ENCODE measurements at regions not wholly inside any gene's neighbourhood (a gene's known extent, or its start where the extent isn't known, plus 50 kb on each side); places are given as distances from the start of the nearest gene placed in this dataset.
"Not testable (repeated sequence)": the region's sequence is repeated elsewhere in the genome, so short reads cannot be mapped to it uniquely, and the experiment has no call there.

DNA sequence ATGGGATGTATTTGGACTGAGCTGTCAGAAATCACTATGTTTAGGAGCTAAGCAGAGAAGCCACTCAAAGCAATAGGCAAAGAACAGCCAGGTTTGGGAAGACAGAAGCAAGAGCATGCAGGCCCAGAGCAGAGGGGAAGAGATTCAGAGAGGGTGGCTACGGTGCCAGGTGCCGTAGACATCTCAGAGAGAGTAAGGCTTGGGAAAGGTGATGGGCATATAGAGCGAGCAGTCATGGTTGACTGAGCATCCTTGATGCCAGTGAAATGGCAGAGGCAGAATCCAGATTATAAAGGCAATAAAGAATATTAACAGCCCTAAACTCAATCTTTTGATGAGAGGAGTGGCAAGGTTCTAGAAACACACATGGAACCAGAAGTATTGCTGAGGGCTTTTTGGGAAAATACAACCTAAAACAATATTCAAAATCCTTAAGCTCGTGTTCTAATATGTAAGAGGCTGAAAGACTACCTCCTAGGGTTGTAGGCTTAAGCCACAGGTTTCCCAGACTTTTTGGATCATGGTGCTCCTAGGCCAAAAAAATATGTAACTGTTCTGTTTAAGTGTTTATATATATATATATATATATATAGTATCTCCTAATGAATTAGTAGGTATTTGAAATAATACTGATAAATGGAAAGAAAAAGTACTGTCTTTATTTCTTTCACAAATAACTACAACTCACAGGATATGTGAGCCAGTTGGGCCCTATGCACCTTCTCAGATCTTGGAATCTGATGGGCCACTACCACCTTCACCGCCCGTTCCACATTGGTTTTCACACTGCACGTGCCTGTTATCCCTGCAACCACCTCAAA is 113.3 kb downstream of the MYCN start:
- TF ChIP-seq, protein P1, sequence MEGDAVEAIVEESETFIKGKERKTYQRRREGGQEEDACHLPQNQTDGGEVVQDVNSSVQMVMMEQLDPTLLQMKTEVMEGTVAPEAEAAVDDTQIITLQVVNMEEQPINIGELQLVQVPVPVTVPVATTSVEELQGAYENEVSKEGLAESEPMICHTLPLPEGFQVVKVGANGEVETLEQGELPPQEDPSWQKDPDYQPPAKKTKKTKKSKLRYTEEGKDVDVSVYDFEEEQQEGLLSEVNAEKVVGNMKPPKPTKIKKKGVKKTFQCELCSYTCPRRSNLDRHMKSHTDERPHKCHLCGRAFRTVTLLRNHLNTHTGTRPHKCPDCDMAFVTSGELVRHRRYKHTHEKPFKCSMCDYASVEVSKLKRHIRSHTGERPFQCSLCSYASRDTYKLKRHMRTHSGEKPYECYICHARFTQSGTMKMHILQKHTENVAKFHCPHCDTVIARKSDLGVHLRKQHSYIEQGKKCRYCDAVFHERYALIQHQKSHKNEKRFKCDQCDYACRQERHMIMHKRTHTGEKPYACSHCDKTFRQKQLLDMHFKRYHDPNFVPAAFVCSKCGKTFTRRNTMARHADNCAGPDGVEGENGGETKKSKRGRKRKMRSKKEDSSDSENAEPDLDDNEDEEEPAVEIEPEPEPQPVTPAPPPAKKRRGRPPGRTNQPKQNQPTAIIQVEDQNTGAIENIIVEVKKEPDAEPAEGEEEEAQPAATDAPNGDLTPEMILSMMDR (conservative IDR thresholded peaks at IDR 0.05; ENCODE audit: control insufficient read depth, insufficient read depth, low read depth, low read length): no peak

DNA sequence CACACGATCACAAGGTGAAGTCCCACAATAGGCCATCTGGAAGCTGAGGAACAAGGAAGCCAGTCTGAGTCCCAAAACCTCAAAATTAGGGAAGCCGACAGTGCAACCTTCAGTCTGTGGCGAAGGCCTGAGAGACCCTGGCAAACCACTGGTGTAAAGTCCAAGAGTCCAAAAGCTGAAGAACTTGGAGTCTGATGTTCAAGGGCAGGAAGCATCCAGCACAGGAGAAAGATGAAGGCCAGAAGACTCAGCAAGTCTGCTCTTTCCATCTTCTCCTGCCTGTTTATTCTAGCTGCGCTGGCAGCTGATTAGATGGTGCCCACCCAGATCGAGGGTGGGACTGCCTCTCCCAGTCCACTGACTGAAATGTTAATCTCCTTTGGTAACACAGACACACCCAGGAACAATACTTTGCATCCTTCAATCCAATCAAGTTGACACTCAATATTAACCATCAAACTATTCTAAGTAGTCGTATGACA is 112.3 kb downstream of the MYCN start:
- H3K4me3 ChIP-seq (ENCODE audit: control insufficient read depth, low read depth, low read length); DNase-seq (ENCODE audit: low read depth): not testable (repeated sequence)

More for the DNA sequence above, 113.3 kb downstream of the MYCN start:
- DNase-seq (ENCODE audit: low read depth): no peak
- no peak overlapping the region for H3K4me3 ChIP-seq (ENCODE audit: control insufficient read depth, low read depth, low read length)

DNA sequence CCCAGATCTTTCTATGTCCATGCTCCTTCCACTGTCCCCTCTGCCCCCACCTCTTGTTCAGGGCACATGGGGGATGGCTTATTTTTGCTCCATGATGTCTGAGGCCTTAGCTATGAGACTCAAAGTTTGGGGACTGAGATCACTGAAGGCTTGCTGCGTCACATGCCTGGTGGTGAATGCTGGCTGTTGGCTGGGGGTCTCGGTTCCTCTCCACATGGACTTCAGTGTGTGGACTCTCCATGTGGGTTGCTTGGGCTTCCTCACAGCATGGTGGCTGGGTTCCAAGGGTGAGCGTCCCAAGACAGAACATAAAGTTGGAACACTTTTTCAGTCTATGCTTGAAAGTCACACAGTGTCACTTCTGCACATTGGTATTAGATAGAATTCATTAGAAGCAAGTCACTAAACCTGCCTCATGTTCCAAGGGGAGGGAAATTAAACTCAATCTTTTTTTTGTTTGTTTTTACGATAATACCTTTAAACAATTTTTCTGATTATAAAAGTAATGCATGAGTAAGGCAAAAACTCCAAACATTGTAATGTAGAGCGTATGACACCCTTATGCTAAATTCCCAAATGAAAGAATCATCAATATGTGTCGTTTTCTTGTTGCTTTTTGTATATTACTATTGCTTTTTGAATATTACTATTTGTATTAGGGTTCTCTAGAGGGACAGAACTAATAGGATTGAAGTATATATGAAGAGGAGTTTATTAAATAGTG is 111.7 kb downstream of the MYCN start:
- TF ChIP-seq, protein P1 (conservative IDR thresholded peaks at IDR 0.05; ENCODE audit: control insufficient read depth, insufficient read depth, low read depth, low read length): no peak
- H3K4me3 ChIP-seq (ENCODE audit: control insufficient read depth, low read depth, low read length): no peak overlapping the region
- DNase-seq (ENCODE audit: low read depth): no peak

DNA sequence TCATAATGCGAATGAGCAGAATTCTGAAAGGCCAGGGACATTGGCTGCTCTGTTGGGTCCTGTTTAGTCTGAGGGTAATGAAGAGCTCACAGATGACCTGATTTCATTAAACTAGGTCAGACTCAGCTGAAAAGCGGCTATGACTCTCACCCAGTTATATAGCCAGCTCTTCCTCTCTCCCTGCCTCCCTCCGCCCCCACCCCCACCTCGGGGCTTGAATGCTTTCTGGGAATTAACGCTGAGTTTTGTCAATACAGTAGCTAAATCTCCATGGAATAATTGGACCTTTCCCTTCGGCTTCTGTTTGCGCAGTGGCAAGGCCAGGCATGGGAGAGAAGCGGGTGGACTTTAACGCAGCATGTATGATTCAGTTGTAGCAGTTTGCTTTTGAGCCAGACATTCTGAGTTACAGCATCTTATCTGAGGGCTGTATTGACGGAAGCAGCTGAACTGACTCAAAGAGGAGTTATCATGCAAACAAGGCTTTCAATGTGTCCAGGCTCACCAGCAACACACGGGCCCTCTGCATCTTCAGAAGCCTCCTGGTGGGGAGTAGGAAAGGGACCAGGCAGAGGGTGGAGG is 110.6 kb downstream of the MYCN start:
- no peak overlapping the region for H3K4me3 ChIP-seq (ENCODE audit: control insufficient read depth, low read depth, low read length)
- DNase-seq (ENCODE audit: low read depth): no peak
- TF ChIP-seq, protein P1 (conservative IDR thresholded peaks at IDR 0.05; ENCODE audit: control insufficient read depth, insufficient read depth, low read depth, low read length): no peak

DNA sequence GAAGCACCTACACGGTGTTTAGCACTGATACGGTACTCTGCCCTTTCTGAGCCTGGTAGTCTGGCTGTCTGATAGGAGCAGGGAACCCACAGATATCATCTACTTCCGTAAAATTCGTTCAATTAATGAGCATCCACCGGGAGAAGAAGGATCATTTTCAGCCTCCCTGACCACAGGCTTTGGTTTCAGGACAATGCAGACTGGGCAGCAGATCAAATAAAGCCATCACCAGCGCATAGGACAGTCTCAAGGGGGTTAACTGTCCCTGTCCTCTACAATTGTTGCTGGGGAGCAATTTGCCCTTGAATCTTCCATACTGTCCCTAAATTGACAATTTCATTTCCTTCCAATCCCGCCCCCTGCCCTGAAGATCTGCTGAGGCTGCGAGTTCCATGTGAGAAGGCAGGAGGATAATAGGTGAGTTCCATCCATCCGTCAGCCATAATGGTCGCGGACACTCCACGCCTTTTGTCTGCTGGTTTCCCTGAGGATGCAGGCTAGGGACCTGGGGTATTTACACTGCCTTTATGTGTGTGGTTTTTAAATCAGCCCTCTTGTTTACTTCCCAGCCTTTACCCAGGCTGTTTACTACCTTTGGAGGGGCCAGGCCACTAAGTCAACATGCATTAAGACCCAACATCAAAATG is 110.0 kb downstream of the MYCN start:
- no peak overlapping the region for H3K4me3 ChIP-seq (ENCODE audit: control insufficient read depth, low read depth, low read length)
- TF ChIP-seq, protein P1 (conservative IDR thresholded peaks at IDR 0.05; ENCODE audit: control insufficient read depth, insufficient read depth, low read depth, low read length): no peak
- no peak for DNase-seq (ENCODE audit: low read depth)

DNA sequence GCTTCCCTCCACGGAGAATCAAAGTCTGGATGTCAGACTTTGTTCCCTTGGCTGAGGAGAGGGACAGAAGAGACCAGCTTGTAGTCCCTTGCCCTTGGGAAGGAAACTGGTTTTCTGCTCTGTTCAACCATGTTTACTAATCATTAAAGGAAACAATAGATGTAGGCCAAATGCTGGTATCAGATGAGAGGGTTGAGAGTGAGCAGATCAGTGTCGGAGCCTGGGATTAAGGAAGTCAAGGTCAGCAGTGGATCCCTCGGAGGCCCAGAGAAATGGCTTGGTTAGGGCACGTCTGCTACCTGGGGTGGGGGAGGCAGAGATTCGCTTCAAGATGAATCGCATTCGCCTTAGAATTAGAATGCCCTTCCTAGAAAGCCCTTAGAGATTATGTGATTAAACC is 109.1 kb downstream of the MYCN start:
- no peak overlapping the region for H3K4me3 ChIP-seq (ENCODE audit: control insufficient read depth, low read depth, low read length)
- no peak for DNase-seq (ENCODE audit: low read depth)
- TF ChIP-seq, protein P1 (conservative IDR thresholded peaks at IDR 0.05; ENCODE audit: control insufficient read depth, insufficient read depth, low read depth, low read length): no peak
